ENCODE measurements at regions not wholly inside any gene's neighbourhood (a gene's known extent, or its start where the extent isn't known, plus 50 kb on each side); places are given as distances from the start of the nearest gene placed in this dataset.

GRCh38 chr4:184286358-184286757 is 68.7 kb upstream of the ENPP6 start:
- no peaks in the 10 kb centered on the region for H3K36me3 Mint-ChIP-seq (ENCODE audit: low read depth)
- no peaks in the 10 kb centered on the region for H3K9me3 Mint-ChIP-seq
- no peak overlapping the region for H3K4me3 Mint-ChIP-seq
- peaks cover 19% of the 10 kb centered on the region for H3K4me1 Mint-ChIP-seq
- peaks cover 6% of the 10 kb centered on the region for H3K27me3 Mint-ChIP-seq (ENCODE audit: low read depth)
- TF ChIP-seq CTCF (IDR thresholded peaks at IDR 0.05; ENCODE audit: unreplicated experiment in 3 of 3) = no peak
- no peak overlapping the region for H3K27ac Mint-ChIP-seq

- Mint-ChIP-seq H3K27ac (no peak overlapping the region), H3K9me3 (no peaks in the 10 kb centered on the region), H3K4me1 (peaks cover 21% of the 10 kb centered on the region), H3K36me3 (ENCODE audit: low read depth) (no peaks in the 10 kb centered on the region), H3K4me3 (no peak overlapping the region), H3K27me3 (ENCODE audit: low read depth) (peaks cover 6% of the 10 kb centered on the region)
- no peak for TF ChIP-seq CTCF (IDR thresholded peaks at IDR 0.05; ENCODE audit: unreplicated experiment in 3 of 3)
Observed at GRCh38 chr4:184284742-184285141, 67.1 kb upstream of the ENPP6 start.

GRCh38 chr4:184284336-184284690 is 66.6 kb upstream of the ENPP6 start:
- TF ChIP-seq CTCF (IDR thresholded peaks at IDR 0.05; ENCODE audit: unreplicated experiment in 3 of 3) = no peak
- Mint-ChIP-seq H3K4me3 (no peak overlapping the region), H3K36me3 (ENCODE audit: low read depth) (no peaks in the 10 kb centered on the region)

GRCh38 chr4:184283659-184284335 is 66.1 kb upstream of the ENPP6 start:
- no peak for TF ChIP-seq CTCF (IDR thresholded peaks at IDR 0.05; ENCODE audit: unreplicated experiment in 3 of 3)
- no peaks in the 10 kb centered on the region for H3K36me3 Mint-ChIP-seq (ENCODE audit: low read depth)

More at GRCh38 chr4:184284336-184284690, 66.6 kb upstream of the ENPP6 start:
- Mint-ChIP-seq H3K27ac (no peak overlapping the region), H3K4me1 (peaks cover 22% of the 10 kb centered on the region), H3K9me3 (no peaks in the 10 kb centered on the region), H3K27me3 (ENCODE audit: low read depth) (peaks cover 6% of the 10 kb centered on the region)

GRCh38 chr4:184282895-184283654 is 65.4 kb upstream of the ENPP6 start:
- Mint-ChIP-seq H3K9me3 (no peaks in the 10 kb centered on the region), H3K27ac (no peak overlapping the region), H3K4me1 (peaks cover 15% of the 10 kb centered on the region), H3K4me3 (no peak overlapping the region), H3K27me3 (ENCODE audit: low read depth) (peaks cover 6% of the 10 kb centered on the region), H3K36me3 (ENCODE audit: low read depth) (no peaks in the 10 kb centered on the region)
- no peak for TF ChIP-seq CTCF (IDR thresholded peaks at IDR 0.05; ENCODE audit: unreplicated experiment in 3 of 3)

More at GRCh38 chr4:184283659-184284335, 66.1 kb upstream of the ENPP6 start:
- no peak overlapping the region for H3K27ac Mint-ChIP-seq
- no peak overlapping the region for H3K4me3 Mint-ChIP-seq
- peaks cover 6% of the 10 kb centered on the region for H3K27me3 Mint-ChIP-seq (ENCODE audit: low read depth)
- no peaks in the 10 kb centered on the region for H3K9me3 Mint-ChIP-seq
- H3K4me1 Mint-ChIP-seq = peaks cover 22% of the 10 kb centered on the region
